Fibroblast of skin of left biceps (primary cell): ENCODE measurements at regions not wholly inside any gene's neighbourhood (a gene's known extent, or its start where the extent isn't known, plus 50 kb on each side); places are given as distances from the start of the nearest gene placed in this dataset.

Source experiments
- DNase-seq, 2 experiments: peaks; one replicate each; pipeline ENCODE4 v3.0.0-alpha.2; 2013; ENCODE audit warnings: low read depth in 2 of 2

DNA sequence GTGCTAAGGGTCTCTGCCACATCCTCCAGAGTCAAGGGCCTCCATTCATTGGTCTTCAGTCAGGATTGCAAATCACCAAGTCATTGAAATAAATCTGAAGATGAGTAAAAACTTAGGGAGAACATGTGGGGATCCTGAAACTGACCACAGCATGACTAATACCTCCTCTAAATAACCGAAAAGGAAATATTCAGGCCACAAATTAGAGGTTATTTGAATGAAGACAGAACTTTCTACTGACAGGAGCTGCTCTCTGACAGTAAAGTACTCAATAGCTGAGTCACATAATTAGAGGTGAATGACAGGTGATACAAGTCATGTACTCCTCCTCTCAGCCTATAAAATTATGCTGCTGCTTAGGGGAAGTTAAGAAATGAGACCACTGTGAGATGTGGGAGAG is 240.2 kb upstream of the F9 start:
- DNase-seq, result no peak

DNA sequence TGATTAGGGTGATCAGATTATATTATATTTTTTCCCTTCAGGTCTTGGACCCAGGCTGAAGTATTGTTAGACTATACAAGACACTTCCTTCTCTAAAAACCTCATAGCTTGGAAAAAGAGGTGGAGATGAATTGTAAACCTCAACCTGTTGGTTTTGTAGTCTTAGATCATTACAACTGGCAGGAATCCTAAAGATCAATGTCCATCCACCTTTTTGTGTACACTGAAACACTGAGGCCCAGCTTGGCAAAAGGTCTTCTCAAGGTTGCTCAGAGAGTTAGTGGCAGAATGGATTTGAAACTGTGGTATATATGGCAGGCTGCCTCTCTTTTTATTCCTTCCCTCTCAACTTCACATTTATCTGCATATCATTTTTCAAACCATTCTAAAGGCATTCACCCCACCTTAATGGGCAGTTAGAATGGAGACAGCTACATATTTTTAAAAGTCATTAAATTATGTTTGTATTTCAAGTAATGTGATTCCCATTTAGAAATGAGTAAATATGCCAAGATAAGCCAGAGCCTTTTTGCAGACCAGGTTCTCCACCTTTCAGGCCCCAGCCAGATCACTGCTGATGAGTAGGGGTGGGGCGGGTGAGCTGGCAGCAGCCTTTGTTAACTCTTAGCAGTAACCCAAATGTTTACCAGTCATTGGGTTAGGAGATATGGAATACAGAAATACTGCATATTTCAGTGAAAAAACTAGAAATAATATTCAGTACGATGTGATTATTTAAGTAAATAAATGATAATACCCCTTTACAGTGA is 243.2 kb upstream of the F9 start:
- DNase-seq, result no peak

DNA sequence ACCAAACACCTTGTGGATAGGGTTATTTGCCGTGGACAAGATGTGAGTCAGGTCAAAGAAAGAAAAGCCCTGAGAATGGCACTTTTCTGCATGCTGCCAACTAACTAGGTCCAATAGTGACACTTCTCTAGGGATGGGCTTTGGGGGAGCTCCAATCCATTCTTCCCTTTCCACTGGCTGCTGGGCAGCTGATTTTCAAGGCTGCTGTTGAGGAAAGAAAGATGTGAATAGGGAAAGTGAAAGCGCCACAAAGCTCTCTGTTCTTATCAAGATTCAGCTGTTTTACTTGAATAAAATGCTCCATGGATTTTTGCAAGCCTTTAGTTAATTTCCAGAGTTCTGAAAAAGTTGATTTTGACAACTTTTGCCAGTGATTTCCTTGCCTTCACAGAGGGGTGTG is 244.2 kb upstream of the F9 start:
- no peak for DNase-seq

DNA sequence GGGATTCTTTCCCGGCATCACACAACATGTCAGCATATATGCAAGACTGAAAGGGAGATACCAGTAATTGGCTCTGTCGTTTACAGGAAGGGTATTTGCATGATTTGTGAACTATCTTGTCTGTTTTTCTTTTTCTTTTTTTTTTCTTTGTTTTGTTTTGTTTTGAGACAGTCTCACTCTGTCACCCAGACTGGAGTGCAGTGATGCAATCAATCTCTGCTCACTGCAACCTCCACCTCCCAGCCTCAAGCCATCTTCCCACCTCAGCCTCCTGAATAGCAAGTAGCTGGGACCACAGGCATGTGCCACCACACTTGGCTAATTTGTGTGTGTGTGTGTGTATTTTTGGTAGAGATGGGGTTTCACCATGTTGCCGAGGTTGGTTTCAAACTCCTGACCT is 262.7 kb upstream of the F9 start:
- no peak for DNase-seq

DNA sequence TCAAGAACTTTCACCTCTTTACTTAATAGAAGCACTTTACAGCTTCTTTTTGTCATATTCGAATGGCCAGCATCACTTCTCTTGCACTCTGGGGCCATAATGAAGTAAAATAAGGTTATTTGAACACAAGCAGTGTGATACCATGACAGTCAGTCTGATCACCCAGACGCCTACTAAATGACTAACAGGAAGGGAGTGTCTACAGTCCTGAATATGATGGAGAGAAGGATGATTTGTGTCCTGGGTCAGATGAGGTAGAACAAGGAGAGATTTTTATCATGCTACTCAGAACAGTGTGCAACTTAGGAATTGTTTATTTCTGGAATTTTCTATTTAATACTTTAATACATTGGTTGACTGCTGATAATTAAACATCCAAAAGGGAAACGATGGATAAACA is 284.2 kb upstream of the F9 start:
- no peak for DNase-seq

DNA sequence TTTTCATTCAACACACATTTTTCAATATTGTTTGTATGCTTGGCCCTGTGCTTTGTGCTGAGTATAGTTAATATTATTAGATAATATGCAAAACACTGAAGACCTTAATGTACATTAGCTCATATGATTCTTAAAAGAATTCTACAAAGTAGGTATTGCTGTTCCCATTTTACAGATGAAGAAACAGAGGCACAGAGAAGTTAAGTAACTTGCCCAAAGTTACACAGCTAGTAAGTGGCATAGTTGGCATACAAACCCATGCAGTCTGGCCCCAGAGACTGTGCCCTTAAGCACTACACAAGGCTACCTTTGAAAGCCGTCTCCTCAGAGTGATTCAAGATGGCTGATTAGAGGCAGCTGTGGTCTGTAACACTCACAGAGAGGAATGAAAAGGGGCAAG is 293.4 kb upstream of the F9 start:
- no peak for DNase-seq

DNA sequence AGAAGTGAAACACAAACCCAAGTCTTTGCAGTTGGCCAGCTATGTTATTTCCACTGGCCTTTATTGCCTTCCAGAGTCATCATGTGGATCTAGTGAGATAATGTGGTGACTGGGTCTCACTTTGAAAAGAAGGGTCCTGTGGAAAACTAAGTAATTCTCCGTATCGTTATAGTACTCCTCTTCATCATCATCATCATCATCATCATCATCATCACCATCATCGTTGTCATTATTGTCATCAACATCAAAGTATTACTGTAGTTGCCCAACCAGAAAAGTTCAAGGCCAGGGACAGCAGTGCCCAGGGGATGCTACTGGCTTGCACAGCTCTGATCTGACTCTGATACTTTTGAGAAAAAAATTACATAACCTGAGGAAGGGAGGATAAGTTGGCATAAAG is 295.6 kb upstream of the F9 start:
- no peak for DNase-seq

DNA sequence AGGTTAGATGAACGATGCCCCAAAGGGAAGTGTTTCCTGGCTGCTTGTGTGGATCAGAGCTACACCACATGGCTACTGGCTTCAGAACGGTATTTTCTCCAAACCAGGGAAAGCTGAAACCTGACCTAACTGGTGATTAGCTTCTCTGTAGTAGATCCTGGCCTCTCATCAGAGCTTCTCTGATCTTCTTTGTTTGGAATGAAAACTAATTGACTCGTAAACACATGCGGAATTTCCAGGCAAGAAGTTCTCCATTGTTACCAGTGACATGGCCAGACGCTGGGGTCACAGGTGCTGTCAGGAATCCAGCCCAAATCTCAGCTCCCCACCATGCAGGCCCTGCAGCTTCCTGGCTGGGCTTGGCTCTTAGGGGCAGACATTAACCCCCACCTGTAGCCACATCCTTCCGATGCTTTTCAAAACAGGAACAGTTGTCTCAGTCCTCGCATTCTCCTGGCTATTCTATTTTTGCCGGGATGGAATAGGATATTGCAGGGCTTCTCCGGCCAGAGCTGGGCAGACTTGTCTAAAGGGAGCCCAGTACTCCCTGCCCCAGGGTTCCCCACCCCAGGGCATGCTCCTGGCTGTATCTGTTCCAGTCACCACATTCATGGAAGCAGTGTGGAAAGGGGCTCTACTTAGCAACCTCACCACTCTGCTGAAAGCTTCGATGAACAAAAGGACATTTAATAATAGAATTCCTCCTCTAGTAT is 305.4 kb upstream of the F9 start:
- DNase-seq, result no peak

DNA sequence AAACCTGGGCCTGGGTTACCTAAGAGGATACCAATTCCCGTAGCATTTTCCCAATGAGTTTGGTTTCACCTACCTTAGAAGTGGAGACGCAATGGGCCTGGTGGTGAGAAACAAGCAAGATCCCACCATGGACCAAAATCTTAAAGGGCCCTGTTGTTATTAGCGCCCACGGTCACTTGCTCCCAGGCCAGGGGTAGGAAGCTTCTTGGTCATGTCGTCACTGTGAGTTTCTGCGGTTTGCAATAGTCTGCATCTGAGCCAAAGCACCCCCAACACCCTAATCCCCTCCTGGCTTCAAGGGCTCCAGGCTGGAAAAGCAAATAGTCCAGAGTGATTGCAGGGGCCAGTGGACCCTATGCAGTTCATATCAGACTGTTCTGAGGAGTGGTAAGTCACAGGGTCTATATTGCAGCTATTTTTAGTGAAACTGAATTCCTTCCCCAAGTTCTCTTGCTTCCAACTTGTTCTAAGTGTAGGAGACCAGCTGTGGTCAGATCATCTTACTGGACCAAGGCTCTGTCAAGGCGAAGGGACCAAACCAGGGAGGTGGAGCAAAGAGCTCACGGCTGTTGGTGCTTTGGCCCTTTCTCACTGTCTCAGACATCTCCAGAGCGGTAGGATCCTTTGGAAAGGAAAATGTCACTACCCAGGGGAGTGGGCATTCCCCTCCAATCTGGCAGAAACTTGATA is 307.9 kb upstream of the F9 start:
- DNase-seq, result no peak

DNA sequence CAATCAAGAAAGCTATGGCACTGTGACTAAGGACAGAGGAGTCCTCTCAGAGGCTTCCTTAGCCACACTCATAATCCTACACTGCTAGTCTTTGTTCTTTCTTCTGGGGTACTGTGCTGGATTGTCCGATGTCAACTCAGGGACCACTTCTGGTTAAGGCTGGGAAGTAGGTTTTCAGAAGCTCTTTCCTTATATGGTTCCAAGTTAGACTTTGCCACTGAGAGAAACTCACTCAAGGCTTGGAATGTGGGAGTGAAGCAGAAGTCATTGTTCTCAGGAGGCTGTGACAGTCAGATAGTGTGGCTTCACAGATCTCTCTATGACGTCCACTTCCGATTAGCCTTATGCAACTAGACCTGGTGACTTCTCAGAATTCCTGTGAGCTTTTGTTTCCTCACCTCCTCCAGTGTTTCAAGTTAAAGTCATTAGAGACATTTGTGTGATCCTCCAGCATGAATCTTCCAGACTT is 317.3 kb upstream of the F9 start:
- no peak for DNase-seq

DNA sequence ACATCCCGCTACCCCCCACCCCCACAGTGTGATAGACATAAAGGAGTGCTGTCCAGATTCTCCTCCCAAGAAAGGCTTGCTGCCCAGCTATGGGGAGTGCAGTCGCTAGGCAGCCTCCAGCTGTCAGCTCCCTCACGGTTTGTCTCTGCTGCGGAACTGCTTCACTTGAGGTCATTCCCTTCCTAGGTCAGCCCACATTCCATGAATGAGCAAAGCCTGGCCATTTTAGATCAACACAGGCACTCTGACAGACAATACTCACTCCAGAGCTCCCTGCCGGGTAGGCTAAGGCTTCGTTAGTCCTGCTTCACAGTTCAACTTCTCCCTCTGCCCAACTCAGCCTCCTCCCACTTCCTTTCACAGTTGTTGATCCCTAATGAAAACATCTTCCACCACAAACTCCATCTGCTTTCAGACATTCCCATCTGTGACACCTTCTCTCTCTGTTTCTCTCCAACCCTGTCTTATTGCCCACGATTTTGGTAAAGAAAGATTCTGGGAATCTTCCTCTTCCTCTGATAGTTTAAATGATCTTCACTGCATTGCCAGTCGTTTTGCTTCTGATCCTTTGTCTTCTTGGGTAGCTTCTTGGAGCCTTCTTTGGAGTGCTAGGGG is 318.9 kb upstream of the F9 start:
- DNase-seq, result no peak

DNA sequence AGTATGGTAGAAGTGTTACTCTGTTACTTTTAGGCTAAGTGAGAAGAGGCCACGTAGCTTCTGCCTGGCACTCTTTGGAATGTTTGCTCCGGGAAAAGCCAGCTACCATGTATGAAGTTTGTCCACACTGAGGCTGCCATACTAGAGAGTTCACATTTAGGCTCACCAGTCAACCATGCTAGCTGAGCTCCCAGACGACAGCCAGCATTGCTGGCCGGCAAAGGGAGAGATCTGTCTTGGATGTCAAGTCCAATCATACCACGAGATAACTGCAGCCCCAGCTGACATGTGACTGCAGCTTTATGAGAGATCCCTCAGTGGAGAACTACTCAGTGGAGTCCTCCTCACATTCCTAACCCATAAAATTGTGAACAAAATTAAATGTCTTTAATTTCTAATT is 321.2 kb upstream of the F9 start:
- no peak for DNase-seq

DNA sequence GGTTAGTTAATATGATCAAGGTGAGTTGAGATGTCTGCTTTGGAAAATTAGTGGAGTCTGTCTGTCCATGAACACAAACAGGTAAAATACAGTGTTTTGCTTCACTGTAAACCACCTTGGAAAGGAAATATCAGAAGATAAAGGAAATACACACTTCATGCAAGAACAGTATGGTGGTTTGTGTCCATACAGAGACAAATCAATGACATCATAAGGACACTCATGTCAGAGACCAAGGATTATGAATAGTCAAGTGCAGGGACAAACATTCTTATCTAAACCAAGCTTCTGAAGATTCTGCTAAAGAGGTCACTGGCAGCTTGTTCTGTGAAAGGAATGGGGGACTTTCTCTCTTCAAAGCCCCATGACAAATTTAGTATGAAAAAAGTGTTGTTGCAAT is 322.9 kb upstream of the F9 start:
- no peak for DNase-seq

DNA sequence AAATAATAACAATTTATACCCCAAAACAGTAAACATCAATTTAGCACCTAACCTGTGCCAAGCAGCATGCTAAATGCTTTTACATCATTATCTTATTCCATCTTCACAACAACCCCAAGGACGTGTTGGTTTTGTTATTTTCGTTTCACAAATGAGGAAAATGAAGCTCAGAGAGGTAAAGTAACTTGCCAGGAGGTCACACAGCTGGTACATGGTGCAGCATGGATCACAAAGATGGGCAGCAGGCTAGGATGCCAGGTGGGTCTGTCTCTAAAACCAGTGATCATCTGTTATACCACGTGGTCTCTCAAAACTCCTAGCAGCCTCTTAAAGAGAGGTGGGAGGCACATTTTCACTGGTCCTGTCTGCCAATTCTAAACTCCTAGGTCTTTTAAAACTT is 323.6 kb upstream of the F9 start:
- no peak for DNase-seq

DNA sequence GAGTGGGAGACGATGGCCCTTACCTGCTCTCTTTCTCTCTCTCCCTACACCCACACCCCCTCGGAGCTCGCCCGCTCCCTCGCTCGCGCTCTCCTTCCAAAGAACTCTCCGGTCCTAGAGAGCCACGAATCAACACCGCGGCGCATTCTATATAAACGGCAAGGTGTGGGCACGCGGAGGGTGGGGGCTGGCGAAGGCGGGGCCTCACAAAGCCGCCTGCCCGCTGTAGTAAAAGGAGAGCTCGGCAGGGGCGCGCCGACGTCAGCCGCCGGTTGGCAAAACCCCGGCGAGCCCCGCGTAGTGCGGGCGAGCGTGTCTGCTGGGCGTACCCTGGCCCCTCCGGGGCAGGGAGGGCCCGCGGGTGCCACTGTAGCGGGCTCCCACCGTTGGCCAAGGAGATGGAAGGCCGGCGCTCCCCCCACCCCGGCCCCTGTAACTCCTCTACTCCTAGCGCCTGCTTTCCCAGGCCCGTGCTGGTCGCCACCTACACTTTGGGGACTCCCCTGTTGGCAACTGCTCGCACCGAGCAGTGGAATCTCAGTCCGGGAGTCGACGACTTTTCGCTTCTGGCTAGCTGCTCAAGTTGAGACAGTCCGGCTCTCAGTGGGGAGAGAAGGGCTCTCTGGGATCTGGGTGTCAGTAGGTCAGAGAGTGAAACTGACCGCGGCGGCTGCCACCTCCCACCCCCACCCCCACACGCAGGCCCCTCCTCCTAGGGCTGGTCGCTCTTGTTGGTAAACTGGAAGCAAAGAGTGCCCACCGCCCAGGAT is 325.5 kb upstream of the F9 start:
- DNase-seq, result no peak

DNA sequence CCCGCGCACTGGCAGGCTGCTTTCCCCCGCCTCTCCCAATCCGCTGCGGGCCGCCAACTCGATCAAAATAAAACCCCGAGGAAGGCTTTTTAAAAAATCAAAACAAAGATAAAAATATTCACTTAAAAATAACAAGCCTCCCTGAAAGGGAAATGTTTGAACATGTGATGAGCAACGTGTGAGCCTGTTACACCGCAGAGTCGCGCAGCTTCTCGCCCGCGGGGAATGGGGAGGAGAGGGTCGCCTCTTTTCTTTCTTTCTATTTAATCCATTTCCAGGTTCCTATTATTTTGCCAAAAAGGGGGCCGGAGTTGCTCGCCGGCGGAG is 326.0 kb upstream of the F9 start:
- no peak for DNase-seq

DNA sequence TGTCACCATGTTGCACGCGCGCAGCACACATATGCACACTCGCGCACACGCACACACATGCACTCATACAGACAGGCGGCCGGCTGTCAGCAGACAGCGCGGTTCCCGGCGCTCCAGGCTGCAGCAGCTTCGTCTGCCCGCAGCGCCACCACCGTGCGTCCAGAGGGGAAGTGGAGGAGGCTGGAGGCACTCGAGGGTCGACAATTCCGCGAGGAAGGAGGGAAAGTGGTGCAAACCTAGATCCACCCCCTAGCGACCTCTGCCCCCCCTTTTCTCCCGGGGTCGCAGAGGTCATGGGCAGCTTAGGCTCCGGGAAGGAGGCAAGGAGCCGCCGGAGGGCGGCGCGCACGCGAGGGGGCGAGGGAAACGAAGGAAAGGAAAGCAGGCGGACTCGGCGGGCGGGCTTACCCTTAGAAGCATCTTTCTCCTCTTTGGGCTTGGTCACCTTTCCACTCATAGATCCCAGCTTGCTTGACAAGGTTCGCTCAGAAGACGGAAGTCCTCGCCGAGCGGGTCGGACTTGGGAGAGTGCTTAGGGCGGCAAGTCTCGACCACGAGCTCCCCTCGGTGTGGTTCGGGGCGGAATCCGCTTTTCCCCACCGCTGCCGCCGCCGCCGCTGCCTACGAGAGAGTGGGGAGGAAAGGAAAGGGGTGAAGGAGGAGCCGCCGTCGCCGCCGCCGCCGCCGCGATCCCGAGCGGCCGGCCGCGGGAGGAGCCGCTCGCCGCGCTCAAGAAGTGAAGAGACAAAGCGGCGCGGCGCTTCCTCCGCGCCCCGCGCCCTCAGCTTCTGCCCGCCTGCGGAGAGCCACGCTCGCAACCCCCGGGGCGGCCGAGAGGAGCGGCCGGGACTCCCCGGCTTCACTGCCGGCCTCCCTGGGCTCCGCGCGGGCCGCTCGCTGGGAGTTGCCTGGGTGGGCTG is 326.6 kb upstream of the F9 start:
- DNase-seq, result no peak

DNA sequence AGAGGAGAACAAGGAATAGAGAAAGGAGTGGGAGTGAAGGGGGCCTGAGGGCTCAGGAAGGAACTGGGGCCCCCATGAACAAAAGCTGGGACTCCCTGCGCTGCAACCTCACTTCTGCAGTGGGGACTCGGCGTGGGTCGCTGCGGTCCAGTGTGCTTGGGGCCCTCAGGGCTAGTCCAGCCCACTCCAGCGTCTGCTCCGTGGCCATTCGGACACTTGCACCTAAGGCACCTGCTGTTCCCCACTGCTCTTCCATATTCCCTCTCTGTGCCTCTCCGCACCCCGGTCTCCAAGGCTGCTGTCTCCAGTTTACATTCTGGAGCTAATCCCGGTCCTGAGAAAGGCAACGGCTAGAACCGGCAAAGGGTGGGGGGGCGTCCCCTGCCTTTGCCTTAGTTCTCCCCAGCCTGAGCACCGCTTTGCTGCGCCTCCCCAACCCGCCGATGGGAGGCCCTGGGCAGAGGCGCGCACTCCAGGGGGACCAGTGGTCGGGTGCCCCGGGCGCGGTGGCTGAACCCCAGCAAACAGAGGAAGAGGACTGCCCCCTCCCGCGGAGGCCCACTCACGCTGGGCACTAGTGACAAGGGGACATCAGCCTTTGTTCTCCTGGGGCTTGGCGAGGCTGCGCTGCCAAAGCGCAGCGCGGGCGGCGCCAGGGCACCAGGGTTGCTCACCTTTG is 327.7 kb upstream of the F9 start:
- no peak for DNase-seq

DNA sequence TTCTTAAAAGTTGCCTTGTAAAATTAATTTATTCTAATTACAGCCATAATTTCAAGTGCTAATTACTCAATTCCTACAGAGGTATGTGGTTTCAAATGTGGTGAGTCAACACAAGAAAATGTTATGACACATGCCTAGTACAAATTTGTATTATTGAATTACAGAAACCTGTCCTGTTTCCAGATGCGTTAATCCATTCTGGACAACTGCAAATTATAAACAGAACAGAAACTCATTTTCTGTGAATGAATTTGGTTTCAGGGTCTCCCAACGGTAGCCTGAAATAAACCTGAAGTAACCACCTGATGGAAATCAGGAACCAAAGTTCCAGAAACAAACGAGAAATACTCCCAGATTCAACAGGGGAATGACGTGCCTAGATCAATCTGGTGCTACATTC is 328.6 kb upstream of the F9 start:
- no peak for DNase-seq

DNA sequence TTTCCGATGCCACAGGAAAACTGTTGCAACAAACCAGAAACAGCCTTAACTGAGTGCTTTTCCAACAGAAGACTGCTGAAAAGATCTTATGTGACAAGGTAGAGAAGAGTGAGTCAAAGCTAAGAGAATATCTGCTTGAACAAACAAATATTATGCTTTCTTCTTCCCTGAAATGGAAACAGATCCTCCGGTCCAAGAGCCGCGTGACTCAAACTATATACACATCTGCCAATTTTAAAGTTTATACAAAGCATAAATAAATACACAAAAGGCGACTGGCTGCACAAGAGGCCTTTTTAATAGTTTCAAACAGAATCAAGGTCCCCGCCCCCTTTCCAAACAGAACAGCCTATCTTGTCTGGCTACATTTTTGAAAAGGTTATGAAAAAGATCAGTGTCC is 329.7 kb upstream of the F9 start:
- DNase-seq, result no peak
